ENCODE measurements at regions not wholly inside any gene's neighbourhood (a gene's known extent, or its start where the extent isn't known, plus 50 kb on each side); places are given as distances from the start of the nearest gene placed in this dataset.

DNA sequence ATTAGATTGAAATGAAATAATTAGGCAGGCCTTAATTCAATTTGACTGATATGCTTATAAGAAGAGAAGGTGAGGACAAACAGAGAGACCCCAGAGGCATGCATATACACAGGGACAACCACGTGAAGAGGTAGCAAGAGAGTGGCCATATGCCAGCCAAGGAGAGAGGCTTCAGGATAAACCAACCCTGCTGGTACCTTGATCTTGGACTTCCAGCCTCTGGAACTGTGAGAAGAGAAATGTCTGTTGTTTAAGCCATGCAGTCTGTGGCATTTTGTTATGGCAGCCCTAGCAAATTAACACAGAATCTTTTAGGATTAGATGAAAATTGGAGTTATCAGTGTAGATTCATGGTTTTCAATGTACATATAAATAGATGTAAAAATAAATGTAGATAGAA is 120.1 kb downstream of the KCTD15 start:
- Histone ChIP-seq H3K4me3 (replicated peaks in 1 of 4; ENCODE audit: control extremely low read depth in 1 of 4, insufficient read depth in 1 of 4, low read depth in 3 of 4, low read length in 4 of 4) (no peak overlapping the region), H3K36me3 (ENCODE audit: control insufficient read depth, insufficient read depth, low read length) (no peaks in the 10 kb centered on the region), H3K27me3 (ENCODE audit: control insufficient read depth, insufficient read depth, low read length) (no peaks in the 10 kb centered on the region), H3K9ac (ENCODE audit: insufficient read depth, low read length) (no peak overlapping the region), H2AFZ (ENCODE audit: low read length) (no peak overlapping the region), H3K27ac (ENCODE audit: insufficient read depth, low read length) (no peak overlapping the region), H3K4me1 (ENCODE audit: control insufficient read depth, extremely low read depth, insufficient read depth, low read length) (no peaks in the 10 kb centered on the region), H3K9me3 (ENCODE audit: control insufficient read depth, insufficient read depth, low read depth, low read length) (no peaks in the 10 kb centered on the region), H3K4me2 (ENCODE audit: extremely low read depth, insufficient read depth, low read length) (no peak overlapping the region), H4K20me1 (ENCODE audit: control insufficient read depth, extremely low read depth, insufficient read depth, low read length) (no peaks in the 10 kb centered on the region), H3K79me2 (ENCODE audit: control insufficient read depth, insufficient read depth, low read length) (no peaks in the 10 kb centered on the region)
- TF ChIP-seq EZH2 (IDR thresholded peaks at IDR 0.05; ENCODE audit: low read length, missing control alignments) (no peak), CTCF (conservative IDR thresholded peaks at IDR 0.05 in 1 of 2, IDR thresholded peaks at IDR 0.05 in 1 of 2; ENCODE audit: low read depth in 1 of 2, low read length in 2 of 2) (no peak)
- DNase-seq (ENCODE audit: low read depth in 2 of 2): no peak

- no peak overlapping the region for H3K4me3 ChIP-seq (replicated peaks in 1 of 4; ENCODE audit: control extremely low read depth in 1 of 4, insufficient read depth in 1 of 4, low read depth in 3 of 4, low read length in 4 of 4)
- no peak overlapping the region for H3K27ac ChIP-seq (ENCODE audit: insufficient read depth, low read length)
- no peaks in the 10 kb centered on the region for H4K20me1 ChIP-seq (ENCODE audit: control insufficient read depth, extremely low read depth, insufficient read depth, low read length)
- DNase-seq (ENCODE audit: low read depth in 2 of 2): no peak
- H3K4me2 ChIP-seq (ENCODE audit: extremely low read depth, insufficient read depth, low read length): no peak overlapping the region
- no peaks in the 10 kb centered on the region for H3K4me1 ChIP-seq (ENCODE audit: control insufficient read depth, extremely low read depth, insufficient read depth, low read length)
- H3K79me2 ChIP-seq (ENCODE audit: control insufficient read depth, insufficient read depth, low read length): no peaks in the 10 kb centered on the region
- no peak overlapping the region for H2AFZ ChIP-seq (ENCODE audit: low read length)
- TF ChIP-seq EZH2 (IDR thresholded peaks at IDR 0.05; ENCODE audit: low read length, missing control alignments): no peak
- TF ChIP-seq CTCF (conservative IDR thresholded peaks at IDR 0.05 in 1 of 2, IDR thresholded peaks at IDR 0.05 in 1 of 2; ENCODE audit: low read depth in 1 of 2, low read length in 2 of 2): no peak
- no peak overlapping the region for H3K9ac ChIP-seq (ENCODE audit: insufficient read depth, low read length)
- no peaks in the 10 kb centered on the region for H3K27me3 ChIP-seq (ENCODE audit: control insufficient read depth, insufficient read depth, low read length)
- no peaks in the 10 kb centered on the region for H3K9me3 ChIP-seq (ENCODE audit: control insufficient read depth, insufficient read depth, low read depth, low read length)
- H3K36me3 ChIP-seq (ENCODE audit: control insufficient read depth, insufficient read depth, low read length): no peaks in the 10 kb centered on the region
Measured at GRCh38 chr19:33919291-33919690, 122.6 kb downstream of the KCTD15 start.

GRCh38 chr19:33921165-33921564 is 124.5 kb downstream of the KCTD15 start:
- Histone ChIP-seq H3K27me3 (ENCODE audit: control insufficient read depth, insufficient read depth, low read length) (no peaks in the 10 kb centered on the region), H3K9ac (ENCODE audit: insufficient read depth, low read length) (no peak overlapping the region), H3K4me3 (replicated peaks in 1 of 4; ENCODE audit: control extremely low read depth in 1 of 4, insufficient read depth in 1 of 4, low read depth in 3 of 4, low read length in 4 of 4) (no peak overlapping the region), H3K79me2 (ENCODE audit: control insufficient read depth, insufficient read depth, low read length) (no peaks in the 10 kb centered on the region), H3K4me2 (ENCODE audit: extremely low read depth, insufficient read depth, low read length) (no peak overlapping the region), H3K9me3 (ENCODE audit: control insufficient read depth, insufficient read depth, low read depth, low read length) (no peaks in the 10 kb centered on the region), H3K4me1 (ENCODE audit: control insufficient read depth, extremely low read depth, insufficient read depth, low read length) (no peaks in the 10 kb centered on the region), H3K27ac (ENCODE audit: insufficient read depth, low read length) (no peak overlapping the region), H3K36me3 (ENCODE audit: control insufficient read depth, insufficient read depth, low read length) (no peaks in the 10 kb centered on the region), H2AFZ (ENCODE audit: low read length) (no peak overlapping the region), H4K20me1 (ENCODE audit: control insufficient read depth, extremely low read depth, insufficient read depth, low read length) (no peaks in the 10 kb centered on the region)
- no peak for DNase-seq (ENCODE audit: low read depth in 2 of 2)
- TF ChIP-seq EZH2 (IDR thresholded peaks at IDR 0.05; ENCODE audit: low read length, missing control alignments): no peak
- no peak for TF ChIP-seq CTCF (conservative IDR thresholded peaks at IDR 0.05 in 1 of 2, IDR thresholded peaks at IDR 0.05 in 1 of 2; ENCODE audit: low read depth in 1 of 2, low read length in 2 of 2)

All from fibroblast of lung (primary cell).